Activated naive CD8-positive, alpha-beta T cell treated with anti-CD3 and anti-CD28 coated beads, Interleukin-2, amount 10 ng/mL, durations not matched to agents 7 days and 5 days (primary cell): ENCODE measurements at regions not wholly inside any gene's neighbourhood (a gene's known extent, or its start where the extent isn't known, plus 50 kb on each side); places are given as distances from the start of the nearest gene placed in this dataset.

Experiments
- ATAC-seq: fragments of 150-1000 bp; cut with Tn5 transposase; one replicate; pipeline ENCODE4 v1.10.0; 2021; ENCODE audit warnings: low read depth, moderate library complexity
- POLR2A ChIA-PET: fragments of 350-600 bp; sonication (Branson Sonifier 250); formaldehyde crosslinking; loops from one replicate; lab custom pipeline; 2021; ENCODE audit warnings: antibody characterized with exemption; lab: Charles Lee
- DNase-seq: peaks from one replicate; pipeline ENCODE4 v3.0.0; 2021
- H3K27ac Mint-ChIP-seq: one replicate; pipeline ENCODE4 v1.8.0; 2022; ENCODE audit warnings: mild to moderate bottlenecking, mixed read lengths
- H3K27me3 Mint-ChIP-seq: one replicate; pipeline ENCODE4 v1.8.0; 2022; ENCODE audit warnings: mild to moderate bottlenecking, moderate library complexity, mixed read lengths
- H3K36me3 Mint-ChIP-seq: one replicate; pipeline ENCODE4 v1.8.0; 2021; ENCODE audit warnings: mild to moderate bottlenecking, mixed read lengths
- H3K4me1 Mint-ChIP-seq: one replicate; pipeline ENCODE4 v1.8.0; 2021; ENCODE audit warnings: mixed read lengths
- H3K4me3 Mint-ChIP-seq: one replicate; pipeline ENCODE4 v1.8.0; 2022; ENCODE audit warnings: mild to moderate bottlenecking, moderate library complexity, mixed read lengths
- H3K9me3 Mint-ChIP-seq: one replicate; pipeline ENCODE4 v1.8.0; 2021; ENCODE audit warnings: mixed read lengths

- POLR2A ChIA-PET, result no interaction called here
- DNase-seq (no peak), ATAC-seq (no peak)
- H3K4me3 Mint-ChIP-seq, result no peak overlapping the region
- no peaks in the 10 kb centered on the region for H3K36me3 Mint-ChIP-seq
- no peaks in the 10 kb centered on the region for H3K4me1 Mint-ChIP-seq
- no peaks in the 10 kb centered on the region for H3K27me3 Mint-ChIP-seq
- H3K9me3 Mint-ChIP-seq, result peaks cover 3% of the 10 kb centered on the region
- H3K27ac Mint-ChIP-seq, result no peak overlapping the region
Measured at GRCh38 chr2:4140281-4140970, 437.1 kb downstream of the DCDC2C start.

GRCh38 chr2:4144731-4145130 lies 441.4 kb downstream of the DCDC2C start:
- Mint-ChIP-seq H3K27ac (no peak overlapping the region), H3K27me3 (no peaks in the 10 kb centered on the region), H3K4me3 (no peak overlapping the region), H3K9me3 (peaks cover 4% of the 10 kb centered on the region), H3K36me3 (no peaks in the 10 kb centered on the region), H3K4me1 (no peaks in the 10 kb centered on the region)
- DNase-seq (no peak), ATAC-seq (no peak)
- POLR2A ChIA-PET, result no interaction called here

GRCh38 chr2:4151521-4151920 lies 448.1 kb downstream of the DCDC2C start:
- Mint-ChIP-seq H3K36me3 (no peaks in the 10 kb centered on the region), H3K9me3 (peaks cover 3% of the 10 kb centered on the region), H3K4me3 (no peak overlapping the region), H3K4me1 (no peaks in the 10 kb centered on the region), H3K27me3 (no peaks in the 10 kb centered on the region), H3K27ac (no peak overlapping the region)
- POLR2A ChIA-PET, result no interaction called here
- no peak for ATAC-seq
- DNase-seq, result no peak

GRCh38 chr2:4152051-4152450 lies 448.7 kb downstream of the DCDC2C start:
- POLR2A ChIA-PET, result no interaction called here
- Mint-ChIP-seq H3K9me3 (peaks cover 3% of the 10 kb centered on the region), H3K4me1 (no peaks in the 10 kb centered on the region), H3K27me3 (no peaks in the 10 kb centered on the region), H3K36me3 (no peaks in the 10 kb centered on the region), H3K4me3 (no peak overlapping the region), H3K27ac (no peak overlapping the region)
- ATAC-seq (no peak), DNase-seq (no peak)

GRCh38 chr2:4168834-4169233 lies 465.5 kb downstream of the DCDC2C start:
- H3K9me3 Mint-ChIP-seq, result peaks cover 25% of the 10 kb centered on the region
- H3K27ac Mint-ChIP-seq, result no peak overlapping the region
- no peak overlapping the region for H3K4me3 Mint-ChIP-seq
- DNase-seq (no peak), ATAC-seq (no peak)
- no peaks in the 10 kb centered on the region for H3K4me1 Mint-ChIP-seq
- no peaks in the 10 kb centered on the region for H3K36me3 Mint-ChIP-seq
- no peaks in the 10 kb centered on the region for H3K27me3 Mint-ChIP-seq
- POLR2A ChIA-PET, result no interaction called here

DNA sequence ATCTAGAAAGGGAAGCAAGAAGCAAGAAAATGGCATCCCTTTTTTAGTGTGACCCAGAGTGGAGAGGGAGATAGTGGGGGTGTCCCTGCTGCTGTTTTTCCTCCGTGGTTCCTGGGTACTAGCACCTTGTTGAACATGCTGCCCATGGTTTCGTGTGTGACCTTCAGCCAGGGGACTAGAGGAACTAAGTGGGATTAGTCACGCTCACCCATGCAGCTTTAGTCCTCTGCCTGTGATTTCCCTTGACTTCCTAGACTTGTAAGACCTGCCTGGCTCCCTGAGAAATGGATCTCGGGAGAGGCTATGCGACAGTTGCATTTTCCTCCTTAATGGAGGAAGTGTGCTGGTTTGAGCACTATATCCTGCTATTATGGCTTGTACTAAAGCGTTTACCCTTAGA lies 471.4 kb downstream of the DCDC2C start:
- peaks cover 18% of the 10 kb centered on the region for H3K9me3 Mint-ChIP-seq
- POLR2A ChIA-PET, result no interaction called here
- H3K4me1 Mint-ChIP-seq, result no peaks in the 10 kb centered on the region
- no peaks in the 10 kb centered on the region for H3K27me3 Mint-ChIP-seq
- ATAC-seq (no peak), DNase-seq (no peak)
- H3K4me3 Mint-ChIP-seq, result no peak overlapping the region
- no peaks in the 10 kb centered on the region for H3K36me3 Mint-ChIP-seq
- H3K27ac Mint-ChIP-seq, result no peak overlapping the region

DNA sequence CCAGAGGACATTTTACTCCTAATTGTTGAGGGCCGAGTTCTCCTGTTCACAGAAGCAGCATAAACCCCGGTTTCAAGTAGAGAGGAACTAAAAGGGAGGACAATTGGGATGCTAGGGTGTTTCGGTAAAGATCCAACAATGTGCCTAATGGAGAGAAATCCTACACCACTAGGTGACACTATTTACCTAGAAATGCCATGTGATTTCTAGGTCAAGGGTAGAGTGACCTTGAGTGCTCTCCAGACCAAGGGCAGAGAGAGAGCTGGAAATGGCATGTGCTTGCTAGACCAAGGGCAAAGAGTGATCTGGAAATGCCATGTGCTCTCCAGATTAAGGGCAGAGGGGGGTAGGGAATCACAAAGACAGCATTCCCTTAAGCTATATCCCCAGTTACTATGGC lies 472.0 kb downstream of the DCDC2C start:
- POLR2A ChIA-PET, result no interaction called here
- no peaks in the 10 kb centered on the region for H3K27me3 Mint-ChIP-seq
- H3K4me3 Mint-ChIP-seq, result no peak overlapping the region
- H3K36me3 Mint-ChIP-seq, result no peaks in the 10 kb centered on the region
- H3K4me1 Mint-ChIP-seq, result no peaks in the 10 kb centered on the region
- no peak for DNase-seq
- no peak overlapping the region for H3K27ac Mint-ChIP-seq
- no peak for ATAC-seq
- H3K9me3 Mint-ChIP-seq, result peaks cover 17% of the 10 kb centered on the region

- Mint-ChIP-seq H3K27me3 (no peaks in the 10 kb centered on the region), H3K4me1 (no peaks in the 10 kb centered on the region), H3K4me3 (no peak overlapping the region), H3K9me3 (peaks cover 11% of the 10 kb centered on the region), H3K27ac (no peak overlapping the region), H3K36me3 (no peaks in the 10 kb centered on the region)
- ATAC-seq (no peak), DNase-seq (no peak)
- POLR2A ChIA-PET, result no interaction called here
Measured at GRCh38 chr2:4180631-4181030, 477.3 kb downstream of the DCDC2C start.

- POLR2A ChIA-PET, result no interaction called here
- no peak for DNase-seq
- Mint-ChIP-seq H3K27ac (no peak overlapping the region), H3K27me3 (no peaks in the 10 kb centered on the region), H3K36me3 (no peaks in the 10 kb centered on the region), H3K4me3 (no peak overlapping the region), H3K4me1 (no peaks in the 10 kb centered on the region), H3K9me3 (peaks cover 9% of the 10 kb centered on the region)
- no peak for ATAC-seq
Measured at GRCh38 chr2:4181062-4181461, 477.7 kb downstream of the DCDC2C start.

DNA sequence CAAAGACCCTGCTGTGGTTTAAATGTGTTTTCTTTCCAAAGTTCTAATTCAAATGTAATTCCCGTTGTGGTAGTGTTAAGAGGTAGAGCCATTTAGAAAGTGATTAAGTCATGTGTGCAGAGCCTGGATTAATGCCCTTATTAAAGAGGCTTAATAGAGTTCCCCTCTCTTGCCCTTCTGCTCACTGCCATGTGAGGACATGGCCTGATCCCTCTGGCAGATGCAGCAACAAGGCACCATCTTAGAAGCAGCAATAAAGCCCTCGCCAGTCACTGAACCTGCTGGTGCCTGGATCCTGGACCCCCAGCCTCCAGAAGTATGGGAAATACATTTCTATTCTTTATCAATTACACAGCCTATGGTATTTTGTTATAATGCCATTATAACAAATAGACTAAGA lies 485.2 kb downstream of the DCDC2C start:
- Mint-ChIP-seq H3K36me3 (no peaks in the 10 kb centered on the region), H3K4me3 (no peak overlapping the region), H3K27me3 (no peaks in the 10 kb centered on the region), H3K9me3 (peaks cover 16% of the 10 kb centered on the region), H3K4me1 (no peaks in the 10 kb centered on the region), H3K27ac (no peak overlapping the region)
- no peak for ATAC-seq
- POLR2A ChIA-PET, result no interaction called here
- no peak for DNase-seq

DNA sequence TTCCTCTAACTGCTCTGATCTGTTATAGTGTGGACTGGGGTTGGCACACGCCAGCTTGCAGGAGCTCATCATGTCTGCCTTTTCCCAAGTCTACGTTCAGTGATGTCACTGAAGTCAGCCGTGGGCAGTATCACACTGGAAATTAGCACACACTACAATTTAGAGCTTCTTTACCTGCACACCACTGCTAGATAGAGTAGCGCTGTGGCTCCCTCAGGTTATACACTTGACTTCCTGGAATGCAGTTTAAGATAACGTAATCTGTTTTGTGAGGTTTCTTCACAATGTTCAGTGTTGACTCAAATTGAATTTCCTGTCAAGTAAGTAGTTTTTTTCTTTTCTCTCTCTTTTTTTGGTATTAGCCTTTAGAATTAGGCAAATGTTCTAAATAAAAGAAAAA lies 487.2 kb downstream of the DCDC2C start:
- DNase-seq (no peak), ATAC-seq (no peak)
- no peaks in the 10 kb centered on the region for H3K4me1 Mint-ChIP-seq
- no peak overlapping the region for H3K27ac Mint-ChIP-seq
- H3K4me3 Mint-ChIP-seq, result no peak overlapping the region
- POLR2A ChIA-PET, result no interaction called here
- H3K27me3 Mint-ChIP-seq, result no peaks in the 10 kb centered on the region
- no peaks in the 10 kb centered on the region for H3K36me3 Mint-ChIP-seq
- H3K9me3 Mint-ChIP-seq, result peaks cover 17% of the 10 kb centered on the region

- no peaks in the 10 kb centered on the region for H3K27me3 Mint-ChIP-seq
- no peak overlapping the region for H3K27ac Mint-ChIP-seq
- POLR2A ChIA-PET, result no interaction called here
- no peak overlapping the region for H3K4me3 Mint-ChIP-seq
- H3K36me3 Mint-ChIP-seq, result no peaks in the 10 kb centered on the region
- DNase-seq (no peak), ATAC-seq (no peak)
- H3K9me3 Mint-ChIP-seq, result peaks cover 17% of the 10 kb centered on the region
- H3K4me1 Mint-ChIP-seq, result no peaks in the 10 kb centered on the region
Measured at GRCh38 chr2:4192119-4192518, 488.7 kb downstream of the DCDC2C start.

DNA sequence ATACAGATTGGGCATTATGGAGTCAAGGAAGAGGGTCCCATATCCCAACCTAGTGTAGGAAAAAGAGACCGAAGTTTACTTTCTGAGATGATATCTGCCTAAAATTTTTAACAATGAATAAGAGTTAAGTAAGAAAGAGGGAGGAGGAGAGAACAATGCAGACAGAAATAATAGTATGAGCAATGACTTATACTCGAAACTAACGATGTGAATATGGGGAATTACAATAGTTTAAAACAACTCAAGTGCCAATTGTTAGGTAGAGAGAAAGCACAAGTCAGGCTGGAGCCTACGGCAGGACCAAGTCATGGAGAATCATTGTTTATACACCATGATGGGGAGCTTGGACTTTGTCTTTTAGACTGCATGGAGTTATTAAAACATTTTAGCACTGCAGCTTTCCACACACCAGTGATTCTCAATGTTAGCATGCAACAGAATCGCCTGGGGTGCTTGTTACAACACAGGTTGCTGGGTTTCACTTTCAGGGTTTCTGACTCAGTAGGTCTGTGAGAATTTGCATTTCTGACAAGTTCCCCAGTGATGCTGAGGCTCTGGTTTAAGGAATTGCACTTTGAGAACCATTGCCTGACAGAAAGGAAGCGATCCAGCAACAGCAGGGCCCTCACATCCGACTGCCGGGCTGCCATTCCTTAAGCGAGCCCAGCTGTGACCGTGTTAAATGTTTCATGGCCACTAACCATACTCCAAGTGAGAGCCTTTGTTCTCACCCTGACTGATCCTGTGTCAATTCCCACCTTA lies 511.2 kb downstream of the DCDC2C start:
- Mint-ChIP-seq H3K4me1 (no peaks in the 10 kb centered on the region), H3K9me3 (peaks cover 3% of the 10 kb centered on the region), H3K4me3 (no peak overlapping the region), H3K27me3 (no peaks in the 10 kb centered on the region), H3K36me3 (no peaks in the 10 kb centered on the region), H3K27ac (no peak overlapping the region)
- no peak for ATAC-seq
- POLR2A ChIA-PET, result no interaction called here
- no peak for DNase-seq

- POLR2A ChIA-PET, result no interaction called here
- no peak overlapping the region for H3K4me3 Mint-ChIP-seq
- no peak for ATAC-seq
- no peak overlapping the region for H3K27ac Mint-ChIP-seq
- no peaks in the 10 kb centered on the region for H3K4me1 Mint-ChIP-seq
- peaks cover 2% of the 10 kb centered on the region for H3K9me3 Mint-ChIP-seq
- no peak for DNase-seq
- H3K27me3 Mint-ChIP-seq, result no peaks in the 10 kb centered on the region
- no peaks in the 10 kb centered on the region for H3K36me3 Mint-ChIP-seq
Measured at GRCh38 chr2:4217737-4218136, 514.4 kb downstream of the DCDC2C start.
